Neural progenitor cell (in vitro differentiated cells): ENCODE measurements at regions not wholly inside any gene's neighbourhood (a gene's known extent, or its start where the extent isn't known, plus 50 kb on each side); places are given as distances from the start of the nearest gene placed in this dataset.

ENCODE experiments used
- CTCF ChIP-seq: fragments of 200-600 bp; sonication (generic); IDR thresholded peaks from 2 replicates; pipeline ENCODE4 v1.5.1; 2017; ENCODE audit warnings: antibody characterized with exemption, mild to moderate bottlenecking
- EZH2 ChIP-seq: fragments of 200-600 bp; sonication (generic); IDR thresholded peaks from 2 replicates; pipeline ENCODE4 v1.6.1; 2017; ENCODE audit warnings: antibody characterized with exemption, mild to moderate bottlenecking, moderate library complexity
- EZH2phosphoT487 ChIP-seq: fragments of 200-600 bp; sonication (generic); IDR thresholded peaks from 2 replicates; pipeline ENCODE4 v1.6.1; 2017; ENCODE audit warnings: antibody characterized with exemption

- no peak for TF ChIP-seq CTCF
- TF ChIP-seq EZH2, result no peak
- no peak for TF ChIP-seq EZH2phosphoT487
Observed at GRCh38 chr12:124691429-124691828, 124.0 kb upstream of the NCOR2 start.
